Memory B cell (primary cell): ENCODE measurements at regions not wholly inside any gene's neighbourhood (a gene's known extent, or its start where the extent isn't known, plus 50 kb on each side); places are given as distances from the start of the nearest gene placed in this dataset.

Experiments
- ATAC-seq: fragments of 150-1000 bp; cut with Tn5 transposase; 2 replicates; pipeline ENCODE4 v1.10.0; 2021; ENCODE audit warnings: low read depth, mild to moderate bottlenecking, moderate library complexity
- DNase-seq, 2 donors: peaks; one replicate each; pipeline ENCODE4 v3.0.0; 2022; ENCODE audit warnings: low spot score in 2 of 2
- H3K27ac Mint-ChIP-seq: one replicate; pipeline ENCODE4 v1.8.0; 2022; ENCODE audit warnings: mild to moderate bottlenecking, moderate library complexity, mixed read lengths
- H3K27me3 Mint-ChIP-seq: one replicate; pipeline ENCODE4 v1.8.0; 2022; ENCODE audit warnings: mixed read lengths
- H3K36me3 Mint-ChIP-seq: one replicate; pipeline ENCODE4 v1.8.0; 2022; ENCODE audit warnings: mild to moderate bottlenecking, mixed read lengths
- H3K4me1 Mint-ChIP-seq: one replicate; pipeline ENCODE4 v1.8.0; 2022; ENCODE audit warnings: mixed read lengths
- H3K4me3 Mint-ChIP-seq: one replicate; pipeline ENCODE4 v1.8.0; 2022; ENCODE audit warnings: mild to moderate bottlenecking, moderate library complexity, mixed read lengths
- H3K9me3 Mint-ChIP-seq: one replicate; pipeline ENCODE4 v1.8.0; 2022; ENCODE audit warnings: mixed read lengths

- no peak for DNase-seq
- Mint-ChIP-seq H3K4me1 (no peaks in the 10 kb centered on the region), H3K27me3 (peaks cover 2% of the 10 kb centered on the region), H3K27ac (no peak overlapping the region), H3K4me3 (no peak overlapping the region), H3K36me3 (no peaks in the 10 kb centered on the region), H3K9me3 (no peaks in the 10 kb centered on the region)
- no peak for ATAC-seq
These were observed 1046.2 kb upstream of the AMELY start for GRCh38 chrY:7957773-7958172.

GRCh38 chrY:7951187-7951852 is 1039.8 kb upstream of the AMELY start:
- Mint-ChIP-seq H3K36me3 (no peaks in the 10 kb centered on the region), H3K4me1 (no peaks in the 10 kb centered on the region), H3K9me3 (no peaks in the 10 kb centered on the region), H3K4me3 (no peak overlapping the region), H3K27ac (no peak overlapping the region), H3K27me3 (no peaks in the 10 kb centered on the region)
- ATAC-seq: no peak
- DNase-seq: no peak

- no peaks in the 10 kb centered on the region for H3K27me3 Mint-ChIP-seq
- no peak for ATAC-seq
These were observed 1032.6 kb upstream of the AMELY start for GRCh38 chrY:7944135-7944534.

GRCh38 chrY:7942711-7943110 is 1031.2 kb upstream of the AMELY start:
- H3K27me3 Mint-ChIP-seq: no peaks in the 10 kb centered on the region
- DNase-seq: no peak
- H3K27ac Mint-ChIP-seq: no peak overlapping the region
- H3K4me1 Mint-ChIP-seq: no peaks in the 10 kb centered on the region
- ATAC-seq: no peak
- H3K4me3 Mint-ChIP-seq: no peak overlapping the region
- H3K9me3 Mint-ChIP-seq: no peaks in the 10 kb centered on the region
- no peaks in the 10 kb centered on the region for H3K36me3 Mint-ChIP-seq

More at GRCh38 chrY:7944135-7944534, 1032.6 kb upstream of the AMELY start:
- H3K36me3 Mint-ChIP-seq: no peaks in the 10 kb centered on the region
- no peak overlapping the region for H3K4me3 Mint-ChIP-seq
- DNase-seq: no peak
- no peak overlapping the region for H3K27ac Mint-ChIP-seq
- H3K4me1 Mint-ChIP-seq: no peaks in the 10 kb centered on the region
- no peaks in the 10 kb centered on the region for H3K9me3 Mint-ChIP-seq

- no peaks in the 10 kb centered on the region for H3K4me1 Mint-ChIP-seq
- ATAC-seq: no peak
- no peak overlapping the region for H3K4me3 Mint-ChIP-seq
- no peaks in the 10 kb centered on the region for H3K36me3 Mint-ChIP-seq
- no peak for DNase-seq
- H3K27ac Mint-ChIP-seq: no peak overlapping the region
- H3K9me3 Mint-ChIP-seq: no peaks in the 10 kb centered on the region
- no peaks in the 10 kb centered on the region for H3K27me3 Mint-ChIP-seq
These were observed 1030.3 kb upstream of the AMELY start for GRCh38 chrY:7941856-7942255.

- ATAC-seq: no peak
- no peak overlapping the region for H3K27ac Mint-ChIP-seq
- no peaks in the 10 kb centered on the region for H3K9me3 Mint-ChIP-seq
- DNase-seq: no peak
- no peaks in the 10 kb centered on the region for H3K4me1 Mint-ChIP-seq
- no peaks in the 10 kb centered on the region for H3K36me3 Mint-ChIP-seq
- H3K4me3 Mint-ChIP-seq: no peak overlapping the region
- no peaks in the 10 kb centered on the region for H3K27me3 Mint-ChIP-seq
These were observed 1027.6 kb upstream of the AMELY start for GRCh38 chrY:7938982-7939718.

GRCh38 chrY:7936831-7937230 is 1025.3 kb upstream of the AMELY start:
- ATAC-seq (no peak), DNase-seq (no peak)
- H3K9me3 Mint-ChIP-seq: no peaks in the 10 kb centered on the region
- H3K27me3 Mint-ChIP-seq: no peaks in the 10 kb centered on the region
- no peak overlapping the region for H3K4me3 Mint-ChIP-seq
- no peaks in the 10 kb centered on the region for H3K4me1 Mint-ChIP-seq
- no peaks in the 10 kb centered on the region for H3K36me3 Mint-ChIP-seq
- no peak overlapping the region for H3K27ac Mint-ChIP-seq

- Mint-ChIP-seq H3K4me3 (no peak overlapping the region), H3K9me3 (no peaks in the 10 kb centered on the region), H3K27me3 (no peaks in the 10 kb centered on the region), H3K4me1 (no peaks in the 10 kb centered on the region), H3K36me3 (no peaks in the 10 kb centered on the region), H3K27ac (no peak overlapping the region)
- ATAC-seq: no peak
- no peak for DNase-seq
These were observed 1024.5 kb upstream of the AMELY start for GRCh38 chrY:7936046-7936445.

- H3K9me3 Mint-ChIP-seq: no peaks in the 10 kb centered on the region
- ATAC-seq (no peak), DNase-seq (no peak)
- no peaks in the 10 kb centered on the region for H3K36me3 Mint-ChIP-seq
- H3K4me1 Mint-ChIP-seq: no peaks in the 10 kb centered on the region
- no peak overlapping the region for H3K4me3 Mint-ChIP-seq
- no peak overlapping the region for H3K27ac Mint-ChIP-seq
- H3K27me3 Mint-ChIP-seq: no peaks in the 10 kb centered on the region
These were observed 1024.1 kb upstream of the AMELY start for GRCh38 chrY:7935606-7936005.

- H3K27ac Mint-ChIP-seq: no peak overlapping the region
- H3K4me3 Mint-ChIP-seq: no peak overlapping the region
- DNase-seq (no peak), ATAC-seq (no peak)
- no peaks in the 10 kb centered on the region for H3K36me3 Mint-ChIP-seq
- no peaks in the 10 kb centered on the region for H3K9me3 Mint-ChIP-seq
- no peaks in the 10 kb centered on the region for H3K27me3 Mint-ChIP-seq
- H3K4me1 Mint-ChIP-seq: no peaks in the 10 kb centered on the region
These were observed 1020.9 kb upstream of the AMELY start for GRCh38 chrY:7932424-7932823.

GRCh38 chrY:7929866-7930265 is 1018.3 kb upstream of the AMELY start:
- Mint-ChIP-seq H3K4me1 (no peaks in the 10 kb centered on the region), H3K27me3 (no peaks in the 10 kb centered on the region), H3K36me3 (no peaks in the 10 kb centered on the region), H3K4me3 (no peak overlapping the region), H3K9me3 (no peaks in the 10 kb centered on the region), H3K27ac (no peak overlapping the region)
- no peak for DNase-seq
- ATAC-seq: no peak

- Mint-ChIP-seq H3K27ac (no peak overlapping the region), H3K36me3 (no peaks in the 10 kb centered on the region), H3K9me3 (no peaks in the 10 kb centered on the region), H3K27me3 (no peaks in the 10 kb centered on the region), H3K4me1 (no peaks in the 10 kb centered on the region), H3K4me3 (no peak overlapping the region)
- DNase-seq (no peak), ATAC-seq (no peak)
These were observed 1012.5 kb upstream of the AMELY start for GRCh38 chrY:7924059-7924458.

GRCh38 chrY:7923476-7924017 is 1012.0 kb upstream of the AMELY start:
- Mint-ChIP-seq H3K27ac (no peak overlapping the region), H3K4me3 (no peak overlapping the region), H3K27me3 (no peaks in the 10 kb centered on the region), H3K4me1 (no peaks in the 10 kb centered on the region), H3K9me3 (no peaks in the 10 kb centered on the region), H3K36me3 (no peaks in the 10 kb centered on the region)
- no peak for DNase-seq
- ATAC-seq: no peak

GRCh38 chrY:7920382-7920781 is 1008.8 kb upstream of the AMELY start:
- Mint-ChIP-seq H3K27me3 (no peaks in the 10 kb centered on the region), H3K36me3 (no peaks in the 10 kb centered on the region), H3K4me3 (no peak overlapping the region), H3K4me1 (no peaks in the 10 kb centered on the region), H3K27ac (no peak overlapping the region), H3K9me3 (no peaks in the 10 kb centered on the region)
- DNase-seq (no peak), ATAC-seq (no peak)

GRCh38 chrY:7888506-7888905 is 977.0 kb upstream of the AMELY start:
- Mint-ChIP-seq H3K36me3 (no peaks in the 10 kb centered on the region), H3K27me3 (no peaks in the 10 kb centered on the region), H3K27ac (no peak overlapping the region), H3K9me3 (no peaks in the 10 kb centered on the region), H3K4me3 (no peak overlapping the region), H3K4me1 (no peaks in the 10 kb centered on the region)
- ATAC-seq (no peak), DNase-seq (no peak)
